WERI-Rb-1 (cell line): ENCODE measurements at regions not wholly inside any gene's neighbourhood (a gene's known extent, or its start where the extent isn't known, plus 50 kb on each side); places are given as distances from the start of the nearest gene placed in this dataset.

Source experiments
- DNase-seq: peaks from one replicate; pipeline ENCODE4 v3.0.0-alpha.2; 2020
- H3K27ac ChIP-seq: fragments of 250-450 bp; sonication (Bioruptor Pico); 2 replicates; pipeline ENCODE4 v1.5.1; 2020; ENCODE audit warnings: mild to moderate bottlenecking, moderate library complexity
- H3K27me3 ChIP-seq: fragments of 250-450 bp; sonication (Bioruptor Pico); 2 replicates; pipeline ENCODE4 v1.5.1; 2021; ENCODE audit warnings: mild to moderate bottlenecking, low read depth, moderate library complexity; ENCODE audit not compliant: insufficient read depth, severe bottlenecking
- H3K36me3 ChIP-seq: fragments of 250-450 bp; sonication (Bioruptor Pico); 2 replicates; pipeline ENCODE4 v1.5.1; 2020; ENCODE audit warnings: mild to moderate bottlenecking, moderate library complexity
- H3K4me3 ChIP-seq: 2 replicates; pipeline ENCODE4 v1.5.1; 2011; ENCODE audit warnings: low read depth, mild to moderate bottlenecking, control low read depth, low read length
- H3K9me3 ChIP-seq: fragments of 250-450 bp; sonication (Bioruptor Pico); 2 replicates; pipeline ENCODE4 v1.5.1; 2021; ENCODE audit warnings: mild to moderate bottlenecking, moderate library complexity; ENCODE audit not compliant: severe bottlenecking
- TF ChIP-seq, protein P1 (sequence below): IDR thresholded peaks from 2 replicates; pipeline ENCODE4 v1.5.1; 2011; ENCODE audit warnings: low read depth, mild to moderate bottlenecking, control low read depth, inconsistent platforms, low read length

DNA sequence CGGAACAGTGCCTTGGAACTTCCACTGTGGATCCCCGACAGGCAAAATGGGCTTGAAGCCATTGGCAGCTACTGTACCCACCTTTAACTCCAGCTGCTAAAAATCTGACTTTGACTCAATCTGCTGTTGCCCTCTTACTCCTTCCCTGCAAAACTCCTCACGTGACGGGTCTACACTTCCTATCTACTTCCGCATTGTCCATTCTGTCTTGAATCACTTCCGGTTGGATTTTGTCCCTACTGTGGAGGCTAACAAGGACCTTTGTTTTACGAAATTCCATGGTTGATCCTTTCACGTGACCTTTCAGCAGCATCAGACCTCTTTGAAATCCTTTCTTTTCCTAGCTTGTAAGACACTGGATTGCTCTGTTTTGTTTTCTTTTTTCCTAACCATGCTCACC is 268.4 kb downstream of the PRDM2 start:
- H3K27me3 ChIP-seq = peaks cover 85% of the 10 kb centered on the region
- no peaks in the 10 kb centered on the region for H3K9me3 ChIP-seq
- no peaks in the 10 kb centered on the region for H3K36me3 ChIP-seq
- H3K27ac ChIP-seq = no peak overlapping the region
- no peak for DNase-seq
- TF ChIP-seq, protein P1, sequence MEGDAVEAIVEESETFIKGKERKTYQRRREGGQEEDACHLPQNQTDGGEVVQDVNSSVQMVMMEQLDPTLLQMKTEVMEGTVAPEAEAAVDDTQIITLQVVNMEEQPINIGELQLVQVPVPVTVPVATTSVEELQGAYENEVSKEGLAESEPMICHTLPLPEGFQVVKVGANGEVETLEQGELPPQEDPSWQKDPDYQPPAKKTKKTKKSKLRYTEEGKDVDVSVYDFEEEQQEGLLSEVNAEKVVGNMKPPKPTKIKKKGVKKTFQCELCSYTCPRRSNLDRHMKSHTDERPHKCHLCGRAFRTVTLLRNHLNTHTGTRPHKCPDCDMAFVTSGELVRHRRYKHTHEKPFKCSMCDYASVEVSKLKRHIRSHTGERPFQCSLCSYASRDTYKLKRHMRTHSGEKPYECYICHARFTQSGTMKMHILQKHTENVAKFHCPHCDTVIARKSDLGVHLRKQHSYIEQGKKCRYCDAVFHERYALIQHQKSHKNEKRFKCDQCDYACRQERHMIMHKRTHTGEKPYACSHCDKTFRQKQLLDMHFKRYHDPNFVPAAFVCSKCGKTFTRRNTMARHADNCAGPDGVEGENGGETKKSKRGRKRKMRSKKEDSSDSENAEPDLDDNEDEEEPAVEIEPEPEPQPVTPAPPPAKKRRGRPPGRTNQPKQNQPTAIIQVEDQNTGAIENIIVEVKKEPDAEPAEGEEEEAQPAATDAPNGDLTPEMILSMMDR = no peak
- no peak overlapping the region for H3K4me3 ChIP-seq

DNA sequence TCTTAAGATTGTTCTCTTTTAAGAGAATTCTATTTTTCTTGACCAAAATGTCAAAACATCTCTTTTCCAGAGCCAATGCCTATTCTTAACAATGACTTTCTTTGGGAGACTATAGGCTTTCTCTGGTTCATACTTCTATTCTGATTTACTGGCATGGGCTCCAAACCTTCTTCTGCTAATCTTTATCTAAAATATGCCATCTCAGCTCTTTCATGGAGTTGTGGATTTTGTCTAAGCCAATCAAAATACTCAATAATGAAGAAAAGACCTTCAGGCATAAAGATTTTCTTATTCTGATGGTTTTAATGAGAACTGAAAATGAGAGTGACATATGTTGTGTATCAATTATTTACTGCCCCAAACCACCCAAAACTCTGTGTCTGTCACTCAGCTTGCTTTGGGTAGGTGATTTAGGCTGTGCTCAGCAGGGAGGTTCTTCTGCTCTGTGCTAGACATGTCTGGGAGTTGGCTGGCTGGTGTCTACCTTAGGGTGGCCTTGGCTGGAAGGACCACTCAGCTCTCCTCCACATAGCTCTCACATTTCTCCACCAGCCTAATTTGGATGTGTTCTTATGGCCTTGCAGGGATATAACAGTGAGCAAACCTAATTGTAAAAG is 270.8 kb downstream of the PRDM2 start:
- Histone ChIP-seq H3K36me3 (no peaks in the 10 kb centered on the region), H3K4me3 (no peak overlapping the region), H3K27me3 (peaks cover 84% of the 10 kb centered on the region), H3K9me3 (no peaks in the 10 kb centered on the region), H3K27ac (no peak overlapping the region)
- TF ChIP-seq, protein P1 = no peak
- DNase-seq = no peak

- Histone ChIP-seq H3K27ac (no peak overlapping the region), H3K36me3 (no peaks in the 10 kb centered on the region), H3K4me3 (no peak overlapping the region), H3K27me3 (peaks cover 65% of the 10 kb centered on the region), H3K9me3 (no peaks in the 10 kb centered on the region)
- TF ChIP-seq, protein P1 = no peak
- no peak for DNase-seq
Measured at GRCh38 chr1:13976485-13976884, 276.5 kb downstream of the PRDM2 start.

GRCh38 chr1:13981142-13981541 is 281.2 kb downstream of the PRDM2 start:
- peaks cover 49% of the 10 kb centered on the region for H3K27me3 ChIP-seq
- H3K27ac ChIP-seq = no peak overlapping the region
- DNase-seq = no peak
- H3K4me3 ChIP-seq = no peak overlapping the region
- no peaks in the 10 kb centered on the region for H3K36me3 ChIP-seq
- TF ChIP-seq, protein P1 = no peak
- H3K9me3 ChIP-seq = no peaks in the 10 kb centered on the region

DNA sequence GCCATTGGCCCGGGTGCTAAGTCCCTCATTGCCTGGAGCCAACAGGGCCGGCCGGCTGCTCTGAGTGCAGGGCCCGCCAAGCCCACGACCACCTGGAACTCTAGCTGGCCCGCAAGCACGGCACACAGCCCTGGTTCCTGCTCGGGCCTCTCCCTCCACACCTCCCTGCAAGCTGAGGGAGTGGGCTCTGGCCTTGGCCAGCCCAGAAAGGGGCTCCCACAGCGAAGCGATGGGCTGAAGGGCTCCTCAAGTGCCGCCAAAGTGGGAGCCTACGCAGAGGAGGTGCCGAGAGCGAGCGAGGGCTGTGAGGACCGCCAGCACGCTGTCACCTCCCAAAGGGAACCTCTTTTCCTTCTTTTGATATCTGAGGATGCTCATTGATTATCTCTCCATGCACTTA is 283.4 kb downstream of the PRDM2 start:
- DNase-seq = no peak
- Histone ChIP-seq H3K27ac (no peak overlapping the region), H3K9me3 (no peaks in the 10 kb centered on the region), H3K4me3 (no peak overlapping the region), H3K36me3 (no peaks in the 10 kb centered on the region), H3K27me3 (peaks cover 41% of the 10 kb centered on the region)
- TF ChIP-seq, protein P1 = no peak

GRCh38 chr1:13990939-13991338 is 291.0 kb downstream of the PRDM2 start:
- Histone ChIP-seq H3K36me3 (no peaks in the 10 kb centered on the region), H3K4me3 (no peak overlapping the region), H3K27ac (no peak overlapping the region), H3K9me3 (peaks cover 3% of the 10 kb centered on the region), H3K27me3 (peaks cover 52% of the 10 kb centered on the region)
- TF ChIP-seq, protein P1 = no peak
- DNase-seq = no peak
